ENCODE measurements at regions not wholly inside any gene's neighbourhood (a gene's known extent, or its start where the extent isn't known, plus 50 kb on each side); places are given as distances from the start of the nearest gene placed in this dataset.

DNA sequence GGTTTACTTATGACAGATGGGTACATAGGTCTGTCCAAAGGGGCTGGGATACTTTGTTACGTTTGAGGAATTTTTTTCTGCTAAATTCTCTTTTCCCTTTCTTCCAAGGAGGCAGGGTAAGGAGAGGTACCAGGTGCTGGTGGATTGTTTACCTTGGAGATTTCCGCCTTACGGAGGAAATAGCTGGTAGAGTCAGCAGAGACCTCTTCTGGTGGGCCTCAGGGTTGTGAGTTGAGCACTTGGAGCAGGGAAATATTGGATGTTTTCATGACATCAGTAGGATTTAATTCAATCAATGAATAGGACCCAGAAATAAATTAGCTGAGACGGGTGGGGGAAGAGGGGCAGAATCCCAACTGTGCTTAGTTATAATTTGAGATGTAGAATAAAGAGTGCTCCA, 60.0 kb upstream of the TAF11L2 start:
- no peak for TF ChIP-seq YY1 (IDR thresholded peaks at IDR 0.05; ENCODE audit: low read depth)
- TF ChIP-seq TAF1 (IDR thresholded peaks at IDR 0.05; ENCODE audit: low read depth) = no peak
- no peak for TF ChIP-seq TCF12 (IDR thresholded peaks at IDR 0.05; ENCODE audit: low read depth)
- TF ChIP-seq, protein P1, sequence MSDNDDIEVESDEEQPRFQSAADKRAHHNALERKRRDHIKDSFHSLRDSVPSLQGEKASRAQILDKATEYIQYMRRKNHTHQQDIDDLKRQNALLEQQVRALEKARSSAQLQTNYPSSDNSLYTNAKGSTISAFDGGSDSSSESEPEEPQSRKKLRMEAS (IDR thresholded peaks at IDR 0.05) = no peak
- TF ChIP-seq CEBPB (IDR thresholded peaks at IDR 0.05) = no peak
- no peak for TF ChIP-seq CREB1 (IDR thresholded peaks at IDR 0.05; ENCODE audit: low read depth)
- TF ChIP-seq, protein P2, sequence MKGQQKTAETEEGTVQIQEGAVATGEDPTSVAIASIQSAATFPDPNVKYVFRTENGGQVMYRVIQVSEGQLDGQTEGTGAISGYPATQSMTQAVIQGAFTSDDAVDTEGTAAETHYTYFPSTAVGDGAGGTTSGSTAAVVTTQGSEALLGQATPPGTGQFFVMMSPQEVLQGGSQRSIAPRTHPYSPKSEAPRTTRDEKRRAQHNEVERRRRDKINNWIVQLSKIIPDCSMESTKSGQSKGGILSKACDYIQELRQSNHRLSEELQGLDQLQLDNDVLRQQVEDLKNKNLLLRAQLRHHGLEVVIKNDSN (IDR thresholded peaks at IDR 0.05) = no peak
- no peak for TF ChIP-seq EP300 (IDR thresholded peaks at IDR 0.05; ENCODE audit: borderline replicate concordance)
- TF ChIP-seq EGR1 (IDR thresholded peaks at IDR 0.05) = no peak
- TF ChIP-seq NFIC (IDR thresholded peaks at IDR 0.05) = no peak

All from Ishikawa (cell line).